HEK293 (cell line): ENCODE measurements at regions not wholly inside any gene's neighbourhood (a gene's known extent, or its start where the extent isn't known, plus 50 kb on each side); places are given as distances from the start of the nearest gene placed in this dataset.

Experiments used
- CTCF ChIA-PET: fragments of 350-600 bp; formaldehyde crosslinking; extraction: SDS; loops from one replicate; lab custom pipeline; 2021; ENCODE audit warnings: antibody characterized with exemption; lab: Yijun Ruan, JAX
- POLR2A ChIA-PET: fragments of 300-600 bp; formaldehyde crosslinking; extraction: SDS; loops from one replicate; lab custom pipeline; 2020; ENCODE audit warnings: antibody characterized with exemption, inconsistent platforms; lab: Yijun Ruan, JAX
- H3K27ac ChIP-seq: fragments of 200-500 bp; sonication (Bioruptor generic); 2 replicates; pipeline ENCODE4 v1.5.1; 2014; ENCODE audit warnings: low read depth, low read length, control low read depth, inconsistent platforms; ENCODE audit errors: extremely low read depth
- H3K36me3 ChIP-seq, 2 experiments: fragments of 200-500 bp in 1 of 2; sonication (Bioruptor generic) in 1 of 2; 1 replicate in 1 of 2; 2 replicates in 1 of 2; pipeline ENCODE4 v1.5.1; 2014 to 2017; ENCODE audit warnings: inconsistent platforms in 2 of 2, low read length in 2 of 2; ENCODE audit not compliant: control insufficient read depth in 2 of 2, insufficient read depth in 1 of 2
- H3K4me1 ChIP-seq: fragments of 200-500 bp; sonication (Bioruptor generic); 2 replicates; pipeline ENCODE4 v1.5.1; 2014; ENCODE audit warnings: mild to moderate bottlenecking, low read length, inconsistent platforms; ENCODE audit not compliant: control insufficient read depth, insufficient read depth
- H3K4me3 ChIP-seq: 2 replicates; pipeline ENCODE4 v1.5.1; 2011; ENCODE audit warnings: low read depth, mild to moderate bottlenecking, control low read depth, low read length, moderate library complexity
- H3K9me3 ChIP-seq: fragments of 200-500 bp; sonication (Bioruptor generic); 2 replicates; pipeline ENCODE4 v1.5.1; 2014; ENCODE audit warnings: low read depth, low read length, inconsistent platforms; ENCODE audit not compliant: control insufficient read depth, insufficient read depth
- GLI4 ChIP-seq: fragments of 450-650 bp; formaldehyde crosslinking; IDR thresholded peaks from 2 replicates; pipeline ENCODE4 v1.5.1; 2016; ENCODE audit warnings: missing biosample characterization, missing genetic modification characterization
- KLF1 ChIP-seq: fragments of 450-650 bp; formaldehyde crosslinking; IDR thresholded peaks from 2 replicates; pipeline ENCODE4 v1.5.1; 2016; ENCODE audit warnings: missing biosample characterization, missing genetic modification characterization
- KLF7 ChIP-seq: fragments of 450-650 bp; formaldehyde crosslinking; IDR thresholded peaks from 2 replicates; pipeline ENCODE4 v1.5.1; 2016; ENCODE audit warnings: missing biosample characterization, missing genetic modification characterization, borderline replicate concordance
- ZBTB7A ChIP-seq: fragments of 450-650 bp; formaldehyde crosslinking; IDR thresholded peaks from 2 replicates; pipeline ENCODE4 v1.5.1; 2016; ENCODE audit warnings: low read depth, missing biosample characterization, missing genetic modification characterization
- ZBTB8A ChIP-seq: fragments of 450-650 bp; formaldehyde crosslinking; IDR thresholded peaks from 2 replicates; pipeline ENCODE4 v1.5.1; 2016; ENCODE audit warnings: missing biosample characterization, missing genetic modification characterization
- ZNF114 ChIP-seq: fragments of 450-650 bp; formaldehyde crosslinking; IDR thresholded peaks from 2 replicates; pipeline ENCODE4 v1.5.0; 2017; ENCODE audit warnings: missing biosample characterization, missing genetic modification characterization
- ZNF155 ChIP-seq: fragments of 450-650 bp; formaldehyde crosslinking; IDR thresholded peaks from 2 replicates; pipeline ENCODE4 v1.5.1; 2016; ENCODE audit warnings: missing biosample characterization, missing genetic modification characterization
- ZNF174 ChIP-seq: fragments of 450-650 bp; formaldehyde crosslinking; IDR thresholded peaks from 2 replicates; pipeline ENCODE4 v1.5.0; 2017; ENCODE audit warnings: missing biosample characterization, mild to moderate bottlenecking, missing genetic modification characterization
- ZNF510 ChIP-seq: fragments of 450-650 bp; formaldehyde crosslinking; IDR thresholded peaks from 2 replicates; pipeline ENCODE4 v1.5.1; 2018; ENCODE audit warnings: mild to moderate bottlenecking, missing genetic modification characterization, missing biosample characterization; ENCODE audit not compliant: insufficient replicate concordance
- ZNF596 ChIP-seq: fragments of 450-650 bp; IDR thresholded peaks from 2 replicates; pipeline ENCODE4 v1.5.0; 2018; ENCODE audit warnings: missing biosample characterization, mild to moderate bottlenecking, missing genetic modification characterization, moderate library complexity
- ZNF610 ChIP-seq: fragments of 450-650 bp; formaldehyde crosslinking; IDR thresholded peaks from 2 replicates; pipeline ENCODE4 v1.5.1; 2016; ENCODE audit warnings: missing biosample characterization, missing genetic modification characterization, borderline replicate concordance
- ZNF654 ChIP-seq: fragments of 450-650 bp; formaldehyde crosslinking; IDR thresholded peaks from 2 replicates; pipeline ENCODE4 v1.5.1; 2016; ENCODE audit warnings: low read depth, missing biosample characterization, missing genetic modification characterization
- ZNF658 ChIP-seq: fragments of 450-650 bp; formaldehyde crosslinking; IDR thresholded peaks from 2 replicates; pipeline ENCODE4; 2016; ENCODE audit warnings: missing biosample characterization, missing genetic modification characterization
- ZNF701 ChIP-seq: fragments of 450-650 bp; formaldehyde crosslinking; IDR thresholded peaks from 2 replicates; pipeline ENCODE4 v1.5.1; 2016; ENCODE audit warnings: missing biosample characterization, missing genetic modification characterization
- ZNF791 ChIP-seq: fragments of 450-650 bp; formaldehyde crosslinking; IDR thresholded peaks from 2 replicates; pipeline ENCODE4 v1.5.1; 2016; ENCODE audit warnings: missing biosample characterization, missing genetic modification characterization
- TF ChIP-seq, protein P1 (sequence below): fragments of 450-650 bp; formaldehyde crosslinking; IDR thresholded peaks from 2 replicates; pipeline ENCODE4 v1.5.1; 2016; ENCODE audit warnings: missing biosample characterization, missing genetic modification characterization
- TF ChIP-seq, protein P2 (sequence below): fragments of 450-650 bp; formaldehyde crosslinking; IDR thresholded peaks from 2 replicates; pipeline ENCODE4 v1.5.1; 2016; ENCODE audit warnings: missing biosample characterization, missing genetic modification characterization, low read depth
- TF ChIP-seq, protein P3 (sequence below): fragments of 450-650 bp; formaldehyde crosslinking; IDR thresholded peaks from 2 replicates; pipeline ENCODE4; 2016; ENCODE audit warnings: missing biosample characterization, missing genetic modification characterization
- TF ChIP-seq, protein P4 (sequence below): fragments of 450-650 bp; formaldehyde crosslinking; IDR thresholded peaks from 2 replicates; pipeline ENCODE4 v1.5.1; 2016; ENCODE audit warnings: missing biosample characterization, missing genetic modification characterization
- TF ChIP-seq, protein P5 (sequence below): fragments of 450-650 bp; formaldehyde crosslinking; IDR thresholded peaks from 2 replicates; pipeline ENCODE4 v1.5.1; 2016; ENCODE audit warnings: missing biosample characterization, missing genetic modification characterization, borderline replicate concordance

DNA sequence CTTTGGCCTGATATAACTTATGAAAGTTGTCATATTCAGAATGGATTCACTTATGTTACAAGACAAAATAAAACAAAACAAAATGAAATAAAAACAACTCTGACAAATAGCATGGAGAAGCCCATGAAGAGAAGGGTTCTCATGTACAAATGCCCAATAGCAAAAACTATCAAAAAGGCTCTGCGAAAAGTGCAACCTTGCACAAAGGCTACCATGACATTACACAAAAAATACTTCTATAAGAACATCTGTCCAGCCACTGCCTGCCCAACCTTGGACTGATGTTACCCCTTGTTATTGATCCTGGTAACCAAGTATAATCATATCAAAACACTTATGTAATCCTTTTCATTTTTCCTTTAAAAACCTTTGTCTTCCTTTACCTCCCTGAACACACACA, 213.0 kb downstream of the ATP23 start (continued):
- TF ChIP-seq ZBTB7A (tag by site-specific recombination) (no peak), ZNF155 (tag by site-specific recombination) (no peak), KLF7 (tag by site-specific recombination) (no peak), GLI4 (tag by site-specific recombination) (no peak), ZNF596 (no peak)
- TF ChIP-seq, protein P1, sequence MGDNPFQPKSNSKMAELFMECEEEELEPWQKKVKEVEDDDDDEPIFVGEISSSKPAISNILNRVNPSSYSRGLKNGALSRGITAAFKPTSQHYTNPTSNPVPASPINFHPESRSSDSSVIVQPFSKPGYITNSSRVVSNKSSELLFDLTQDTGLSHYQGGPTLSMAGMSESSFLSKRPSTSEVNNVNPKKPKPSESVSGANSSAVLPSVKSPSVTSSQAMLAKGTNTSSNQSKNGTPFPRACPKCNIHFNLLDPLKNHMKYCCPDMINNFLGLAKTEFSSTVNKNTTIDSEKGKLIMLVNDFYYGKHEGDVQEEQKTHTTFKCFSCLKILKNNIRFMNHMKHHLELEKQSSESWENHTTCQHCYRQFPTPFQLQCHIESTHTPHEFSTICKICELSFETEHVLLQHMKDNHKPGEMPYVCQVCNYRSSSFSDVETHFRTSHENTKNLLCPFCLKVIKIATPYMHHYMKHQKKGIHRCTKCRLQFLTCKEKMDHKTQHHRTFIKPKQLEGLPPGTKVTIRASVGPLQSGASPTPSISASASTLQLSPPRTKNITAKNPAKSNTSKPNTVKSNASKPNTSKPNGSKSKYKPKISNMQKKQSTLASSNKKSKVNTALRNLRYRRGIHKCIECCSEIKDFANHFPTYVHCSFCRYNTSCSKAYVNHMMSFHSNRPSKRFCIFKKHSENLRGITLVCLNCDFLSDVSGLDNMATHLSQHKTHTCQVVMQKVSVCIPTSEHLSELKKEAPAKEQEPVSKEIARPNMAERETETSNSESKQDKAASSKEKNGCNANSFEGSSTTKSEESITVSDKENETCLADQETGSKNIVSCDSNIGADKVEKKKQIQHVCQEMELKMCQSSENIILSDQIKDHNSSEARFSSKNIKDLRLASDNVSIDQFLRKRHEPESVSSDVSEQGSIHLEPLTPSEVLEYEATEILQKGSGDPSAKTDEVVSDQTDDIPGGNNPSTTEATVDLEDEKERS (tag by site-specific recombination): no peak
- TF ChIP-seq, protein P2, sequence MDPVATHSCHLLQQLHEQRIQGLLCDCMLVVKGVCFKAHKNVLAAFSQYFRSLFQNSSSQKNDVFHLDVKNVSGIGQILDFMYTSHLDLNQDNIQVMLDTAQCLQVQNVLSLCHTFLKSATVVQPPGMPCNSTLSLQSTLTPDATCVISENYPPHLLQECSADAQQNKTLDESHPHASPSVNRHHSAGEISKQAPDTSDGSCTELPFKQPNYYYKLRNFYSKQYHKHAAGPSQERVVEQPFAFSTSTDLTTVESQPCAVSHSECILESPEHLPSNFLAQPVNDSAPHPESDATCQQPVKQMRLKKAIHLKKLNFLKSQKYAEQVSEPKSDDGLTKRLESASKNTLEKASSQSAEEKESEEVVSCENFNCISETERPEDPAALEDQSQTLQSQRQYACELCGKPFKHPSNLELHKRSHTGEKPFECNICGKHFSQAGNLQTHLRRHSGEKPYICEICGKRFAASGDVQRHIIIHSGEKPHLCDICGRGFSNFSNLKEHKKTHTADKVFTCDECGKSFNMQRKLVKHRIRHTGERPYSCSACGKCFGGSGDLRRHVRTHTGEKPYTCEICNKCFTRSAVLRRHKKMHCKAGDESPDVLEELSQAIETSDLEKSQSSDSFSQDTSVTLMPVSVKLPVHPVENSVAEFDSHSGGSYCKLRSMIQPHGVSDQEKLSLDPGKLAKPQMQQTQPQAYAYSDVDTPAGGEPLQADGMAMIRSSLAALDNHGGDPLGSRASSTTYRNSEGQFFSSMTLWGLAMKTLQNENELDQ (tag by site-specific recombination): no peak
- TF ChIP-seq, protein P3, sequence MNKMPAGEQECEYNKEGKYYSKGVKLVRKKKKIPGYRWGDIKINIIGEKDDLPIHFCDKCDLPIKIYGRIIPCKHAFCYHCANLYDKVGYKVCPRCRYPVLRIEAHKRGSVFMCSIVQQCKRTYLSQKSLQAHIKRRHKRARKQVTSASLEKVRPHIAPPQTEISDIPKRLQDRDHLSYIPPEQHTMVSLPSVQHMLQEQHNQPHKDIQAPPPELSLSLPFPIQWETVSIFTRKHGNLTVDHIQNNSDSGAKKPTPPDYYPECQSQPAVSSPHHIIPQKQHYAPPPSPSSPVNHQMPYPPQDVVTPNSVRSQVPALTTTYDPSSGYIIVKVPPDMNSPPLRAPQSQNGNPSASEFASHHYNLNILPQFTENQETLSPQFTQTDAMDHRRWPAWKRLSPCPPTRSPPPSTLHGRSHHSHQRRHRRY: no peak
- TF ChIP-seq, all 188 proteins: peak for 0

DNA sequence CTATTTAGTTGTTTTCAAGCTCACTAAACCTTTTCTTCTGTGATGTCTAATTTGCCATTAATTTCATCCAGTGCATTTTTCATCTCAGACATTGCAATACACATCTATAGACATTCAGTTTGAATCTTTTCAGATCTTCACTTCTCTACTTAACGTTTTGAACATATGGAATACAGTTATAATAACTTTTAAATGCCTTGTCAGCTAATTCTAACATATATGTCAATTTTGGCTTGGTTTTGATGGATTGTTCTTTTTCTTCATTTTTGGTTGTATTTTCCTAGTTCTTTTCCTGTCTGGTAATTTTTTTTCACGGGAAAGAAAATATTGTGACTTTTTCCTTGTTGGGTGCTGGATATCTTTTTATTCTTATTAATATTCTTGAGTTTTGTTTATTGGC, 215.3 kb downstream of the ATP23 start:
- Histone ChIP-seq H3K9me3 (no peaks in the 10 kb centered on the region), H3K36me3 (no peaks in the 10 kb centered on the region), H3K4me1 (no peaks in the 10 kb centered on the region), H3K27ac (no peak overlapping the region), H3K4me3 (no peak overlapping the region)
- no peak for TF ChIP-seq ZNF791 (tag by site-specific recombination)
- no peak for TF ChIP-seq ZNF510 (tag by site-specific recombination)
- TF ChIP-seq KLF1: no peak
- no peak for TF ChIP-seq ZBTB8A (tag by site-specific recombination)
- no peak for TF ChIP-seq ZNF701 (tag by site-specific recombination)
- no peak for TF ChIP-seq ZNF658 (tag by site-specific recombination)
- CTCF ChIA-PET: no interaction called here
- POLR2A ChIA-PET: no interaction called here

DNA sequence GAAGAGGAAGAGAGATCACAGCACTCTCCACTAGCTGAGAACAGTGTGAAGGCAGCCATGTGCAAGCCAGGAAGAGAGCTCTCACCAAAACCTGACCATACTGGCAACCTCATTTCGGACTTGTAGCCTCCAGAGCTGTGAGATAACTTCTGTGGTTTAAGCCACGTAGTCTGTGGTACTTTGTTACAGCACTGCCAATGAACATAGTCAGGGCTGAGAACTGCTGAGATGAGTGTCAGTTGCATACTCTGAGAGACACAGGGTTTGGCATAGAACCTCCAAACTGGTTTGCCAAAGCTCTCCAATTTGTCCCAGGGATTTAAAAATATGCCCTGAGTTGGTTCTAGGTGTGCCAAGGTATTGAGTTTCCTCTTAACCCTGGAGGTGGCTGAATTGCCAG, 218.6 kb downstream of the ATP23 start:
- Histone ChIP-seq H3K4me1 (no peaks in the 10 kb centered on the region), H3K4me3 (no peak overlapping the region), H3K36me3 (no peaks in the 10 kb centered on the region), H3K27ac (no peak overlapping the region), H3K9me3 (no peaks in the 10 kb centered on the region)
- ChIA-PET CTCF (no interaction called here), POLR2A (no interaction called here)
- TF ChIP-seq ZNF610 (tag by site-specific recombination): no peak
- no peak for TF ChIP-seq ZNF114 (tag by site-specific recombination)
- no peak for TF ChIP-seq ZNF174
- no peak for TF ChIP-seq ZNF155 (tag by site-specific recombination)
- no peak for TF ChIP-seq ZNF654 (tag by site-specific recombination)
- TF ChIP-seq, protein P4, sequence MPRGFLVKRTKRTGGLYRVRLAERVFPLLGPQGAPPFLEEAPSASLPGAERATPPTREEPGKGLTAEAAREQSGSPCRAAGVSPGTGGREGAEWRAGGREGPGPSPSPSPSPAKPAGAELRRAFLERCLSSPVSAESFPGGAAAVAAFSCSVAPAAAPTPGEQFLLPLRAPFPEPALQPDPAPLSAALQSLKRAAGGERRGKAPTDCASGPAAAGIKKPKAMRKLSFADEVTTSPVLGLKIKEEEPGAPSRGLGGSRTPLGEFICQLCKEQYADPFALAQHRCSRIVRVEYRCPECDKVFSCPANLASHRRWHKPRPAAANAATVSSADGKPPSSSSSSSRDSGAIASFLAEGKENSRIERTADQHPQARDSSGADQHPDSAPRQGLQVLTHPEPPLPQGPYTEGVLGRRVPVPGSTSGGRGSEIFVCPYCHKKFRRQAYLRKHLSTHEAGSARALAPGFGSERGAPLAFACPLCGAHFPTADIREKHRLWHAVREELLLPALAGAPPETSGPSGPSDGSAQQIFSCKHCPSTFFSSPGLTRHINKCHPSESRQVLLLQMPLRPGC (tag by site-specific recombination): no peak
- TF ChIP-seq, protein P5, sequence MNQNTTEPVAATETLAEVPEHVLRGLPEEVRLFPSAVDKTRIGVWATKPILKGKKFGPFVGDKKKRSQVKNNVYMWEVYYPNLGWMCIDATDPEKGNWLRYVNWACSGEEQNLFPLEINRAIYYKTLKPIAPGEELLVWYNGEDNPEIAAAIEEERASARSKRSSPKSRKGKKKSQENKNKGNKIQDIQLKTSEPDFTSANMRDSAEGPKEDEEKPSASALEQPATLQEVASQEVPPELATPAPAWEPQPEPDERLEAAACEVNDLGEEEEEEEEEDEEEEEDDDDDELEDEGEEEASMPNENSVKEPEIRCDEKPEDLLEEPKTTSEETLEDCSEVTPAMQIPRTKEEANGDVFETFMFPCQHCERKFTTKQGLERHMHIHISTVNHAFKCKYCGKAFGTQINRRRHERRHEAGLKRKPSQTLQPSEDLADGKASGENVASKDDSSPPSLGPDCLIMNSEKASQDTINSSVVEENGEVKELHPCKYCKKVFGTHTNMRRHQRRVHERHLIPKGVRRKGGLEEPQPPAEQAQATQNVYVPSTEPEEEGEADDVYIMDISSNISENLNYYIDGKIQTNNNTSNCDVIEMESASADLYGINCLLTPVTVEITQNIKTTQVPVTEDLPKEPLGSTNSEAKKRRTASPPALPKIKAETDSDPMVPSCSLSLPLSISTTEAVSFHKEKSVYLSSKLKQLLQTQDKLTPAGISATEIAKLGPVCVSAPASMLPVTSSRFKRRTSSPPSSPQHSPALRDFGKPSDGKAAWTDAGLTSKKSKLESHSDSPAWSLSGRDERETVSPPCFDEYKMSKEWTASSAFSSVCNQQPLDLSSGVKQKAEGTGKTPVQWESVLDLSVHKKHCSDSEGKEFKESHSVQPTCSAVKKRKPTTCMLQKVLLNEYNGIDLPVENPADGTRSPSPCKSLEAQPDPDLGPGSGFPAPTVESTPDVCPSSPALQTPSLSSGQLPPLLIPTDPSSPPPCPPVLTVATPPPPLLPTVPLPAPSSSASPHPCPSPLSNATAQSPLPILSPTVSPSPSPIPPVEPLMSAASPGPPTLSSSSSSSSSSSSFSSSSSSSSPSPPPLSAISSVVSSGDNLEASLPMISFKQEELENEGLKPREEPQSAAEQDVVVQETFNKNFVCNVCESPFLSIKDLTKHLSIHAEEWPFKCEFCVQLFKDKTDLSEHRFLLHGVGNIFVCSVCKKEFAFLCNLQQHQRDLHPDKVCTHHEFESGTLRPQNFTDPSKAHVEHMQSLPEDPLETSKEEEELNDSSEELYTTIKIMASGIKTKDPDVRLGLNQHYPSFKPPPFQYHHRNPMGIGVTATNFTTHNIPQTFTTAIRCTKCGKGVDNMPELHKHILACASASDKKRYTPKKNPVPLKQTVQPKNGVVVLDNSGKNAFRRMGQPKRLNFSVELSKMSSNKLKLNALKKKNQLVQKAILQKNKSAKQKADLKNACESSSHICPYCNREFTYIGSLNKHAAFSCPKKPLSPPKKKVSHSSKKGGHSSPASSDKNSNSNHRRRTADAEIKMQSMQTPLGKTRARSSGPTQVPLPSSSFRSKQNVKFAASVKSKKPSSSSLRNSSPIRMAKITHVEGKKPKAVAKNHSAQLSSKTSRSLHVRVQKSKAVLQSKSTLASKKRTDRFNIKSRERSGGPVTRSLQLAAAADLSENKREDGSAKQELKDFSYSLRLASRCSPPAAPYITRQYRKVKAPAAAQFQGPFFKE: no peak
